Prostate gland (tissue), 2 donors: ENCODE measurements at regions not wholly inside any gene's neighbourhood (a gene's known extent, or its start where the extent isn't known, plus 50 kb on each side); places are given as distances from the start of the nearest gene placed in this dataset.

Experiments
- CTCF ChIP-seq, 4 experiments: fragments of 200-600 bp in 2 of 4; fragments of 450-650 bp in 2 of 4; sonication (generic) in 2 of 4; IDR thresholded peaks; 1 replicate in 3 of 4; 2 replicates in 1 of 4; pipeline ENCODE4 v1.5.1; 2016 to 2019; ENCODE audit warnings: antibody characterized with exemption in 4 of 4, mild to moderate bottlenecking in 2 of 4, moderate library complexity in 2 of 4
- POLR2A ChIP-seq: fragments of 450-650 bp; IDR thresholded peaks from one replicate; pipeline ENCODE4 v1.6.1; 2016; ENCODE audit warnings: antibody characterized with exemption, mild to moderate bottlenecking
- POLR2AphosphoS5 ChIP-seq: sonication (generic); formaldehyde crosslinking; IDR thresholded peaks from one replicate; pipeline ENCODE4 v1.6.1; 2017; ENCODE audit warnings: antibody characterized with exemption

- TF ChIP-seq CTCF (IDR thresholded peaks at IDR 0.05) = no peak
- no peak for TF ChIP-seq POLR2A
- no peak for TF ChIP-seq POLR2AphosphoS5
These were observed 164.3 kb downstream of the PDHA2 start for GRCh38 chr4:96003951-96004740.
